Small intestine (tissue), 7 donors: ENCODE measurements at regions not wholly inside any gene's neighbourhood (a gene's known extent, or its start where the extent isn't known, plus 50 kb on each side); places are given as distances from the start of the nearest gene placed in this dataset.

ENCODE experiments used
- DNase-seq, 2 donors: peaks; one replicate each; pipeline versions ENCODE4 v3.0.0 to v3.0.0-alpha.2; 2013
- FAIRE-seq: peaks from 2 replicates; lab custom pipeline; 2012; peaks lifted over from hg19 to GRCh38; lab: Jason Lieb, UNC
- H3K27ac ChIP-seq, 3 donors: one replicate each; pipeline ENCODE4 v1.5.1; 2013; ENCODE audit warnings: low read length in 2 of 3, mild to moderate bottlenecking in 2 of 3, control low read depth in 1 of 3, inconsistent platforms in 1 of 3, low read depth in 1 of 3, moderate library complexity in 1 of 3
- H3K27me3 ChIP-seq, 3 donors: one replicate each; pipeline ENCODE4 v1.6.1; 2013; ENCODE audit warnings: low read length in 3 of 3, inconsistent platforms in 1 of 3; ENCODE audit not compliant: control insufficient read depth in 3 of 3, insufficient read depth in 3 of 3
- H3K36me3 ChIP-seq, 3 donors: one replicate each; pipeline ENCODE4 v1.6.1; 2013; ENCODE audit warnings: low read length in 3 of 3, inconsistent platforms in 1 of 3, low read depth in 1 of 3, mild to moderate bottlenecking in 1 of 3, moderate library complexity in 1 of 3; ENCODE audit not compliant: control insufficient read depth in 3 of 3, insufficient read depth in 2 of 3
- H3K4me1 ChIP-seq, 3 donors: one replicate each; pipeline ENCODE4 v1.6.1; 2013; ENCODE audit warnings: low read length in 2 of 3, inconsistent platforms in 1 of 3, low read depth in 1 of 3, mild to moderate bottlenecking in 1 of 3, moderate library complexity in 1 of 3; ENCODE audit not compliant: control insufficient read depth in 3 of 3, insufficient read depth in 2 of 3
- H3K4me3 ChIP-seq, 3 donors: one replicate each; pipeline ENCODE4 v1.5.1; 2013; ENCODE audit warnings: low read length in 3 of 3, control low read depth in 1 of 3, inconsistent platforms in 1 of 3, low read depth in 1 of 3, mild to moderate bottlenecking in 1 of 3, moderate library complexity in 1 of 3
- H3K9me3 ChIP-seq, 2 donors: one replicate each; pipeline ENCODE4 v1.6.1; 2013; ENCODE audit warnings: low read depth in 1 of 2, low read length in 1 of 2; ENCODE audit not compliant: control insufficient read depth in 2 of 2, insufficient read depth in 1 of 2
- WGBS, 3 donors: extraction: QIAGEN DNeasy Blood & Tissue Kit; methylation state at CpG; one replicate each; pipeline ENCODE4 v1.1.7; 2013; 5-methylcytosine and 5-hydroxymethylcytosine counted together
- donor health status: healthy with polysubstance abuse.
- donor health status: control.
- donor health status: control.
- donor health status: Bipolar disorder and iron deficiency.
- donor health status: healthy.

DNA sequence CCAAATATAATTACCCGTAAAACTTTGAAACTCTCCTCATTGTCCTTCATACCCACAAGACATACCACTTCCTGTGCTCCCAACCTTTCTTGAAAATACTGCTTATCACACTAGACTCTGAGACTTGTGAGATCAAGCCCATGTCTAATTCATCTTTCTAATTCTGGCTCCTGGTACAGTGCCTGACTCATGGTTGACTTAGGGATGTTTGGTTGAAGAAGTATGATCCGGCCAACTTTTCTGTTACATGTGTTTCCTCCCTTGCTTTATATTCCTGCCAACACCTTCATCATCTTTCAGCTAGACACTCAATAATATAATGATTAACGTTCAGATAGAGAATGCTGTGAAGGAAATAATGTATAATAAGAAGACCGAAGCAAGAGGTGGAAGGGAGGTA, 58.2 kb downstream of the MEX3B start:
- no peaks in the 10 kb centered on the region for H3K4me1 ChIP-seq
- H3K27me3 ChIP-seq: no peaks in the 10 kb centered on the region
- H3K36me3 ChIP-seq: no peaks in the 10 kb centered on the region
- H3K9me3 ChIP-seq: peaks cover 0 to 7% of the 10 kb centered on the region in 2 donors
- no peak overlapping the region for H3K4me3 ChIP-seq
- no peak for FAIRE-seq
- DNase-seq: no peak
- H3K27ac ChIP-seq: no peak overlapping the region
- 84 to 87% (median 86%) methylated on average over 4 of the region's 4 CpGs for WGBS, 3 donors

DNA sequence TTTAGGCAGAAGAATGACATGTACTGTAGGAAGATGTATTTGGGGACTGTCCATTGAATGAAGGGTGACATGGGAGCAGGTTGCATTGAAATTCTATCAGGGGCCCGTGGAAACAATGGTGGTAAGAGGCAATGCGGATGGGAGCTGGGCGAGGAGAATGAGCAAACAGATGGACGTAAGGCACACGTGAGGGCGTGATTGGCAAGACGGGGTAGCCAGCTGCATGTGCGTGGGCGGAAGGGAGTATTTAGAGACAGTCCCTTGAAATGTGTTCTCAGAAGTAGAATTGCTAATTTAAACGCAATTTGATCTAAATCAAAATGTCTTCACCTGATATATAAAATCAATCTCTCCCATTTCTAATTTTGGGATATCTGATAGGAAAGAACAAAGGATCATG, 62.3 kb downstream of the MEX3B start:
- no peaks in the 10 kb centered on the region for H3K36me3 ChIP-seq
- FAIRE-seq (no peak), DNase-seq (no peak)
- WGBS, 3 donors: 91 to 93% (median 92%) methylated on average over 10 of the region's 10 CpGs
- no peaks in the 10 kb centered on the region for H3K4me1 ChIP-seq
- no peak overlapping the region for H3K27ac ChIP-seq
- no peak overlapping the region for H3K4me3 ChIP-seq
- no peaks in the 10 kb centered on the region for H3K9me3 ChIP-seq
- no peaks in the 10 kb centered on the region for H3K27me3 ChIP-seq

DNA sequence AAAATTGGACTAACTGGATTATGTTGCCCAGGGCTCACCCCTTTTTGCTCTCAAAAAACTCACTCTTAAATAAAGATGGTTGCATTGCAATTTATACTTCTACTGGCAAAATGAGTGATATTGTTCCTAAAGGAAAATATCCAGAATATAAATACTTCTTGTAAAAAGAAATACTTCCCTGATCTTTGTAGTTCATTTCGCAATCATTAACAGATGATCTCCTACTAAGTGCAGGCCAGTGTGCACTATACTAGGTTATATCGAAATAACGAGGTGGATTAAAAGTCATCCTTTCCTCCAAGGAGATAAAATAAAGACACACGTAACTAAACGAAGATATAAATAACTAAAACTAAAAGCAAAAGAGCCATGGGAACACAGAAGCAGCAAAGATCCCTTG, 63.0 kb downstream of the MEX3B start:
- WGBS, 3 donors: 90 to 94% (median 93%) methylated on average over 5 of the region's 5 CpGs
- Histone ChIP-seq H3K36me3 (no peaks in the 10 kb centered on the region), H3K9me3 (peaks cover 0 to 2% of the 10 kb centered on the region in 2 donors), H3K27me3 (no peaks in the 10 kb centered on the region), H3K27ac (no peak overlapping the region), H3K4me1 (no peaks in the 10 kb centered on the region), H3K4me3 (no peak overlapping the region)
- DNase-seq (no peak), FAIRE-seq (no peak)

DNA sequence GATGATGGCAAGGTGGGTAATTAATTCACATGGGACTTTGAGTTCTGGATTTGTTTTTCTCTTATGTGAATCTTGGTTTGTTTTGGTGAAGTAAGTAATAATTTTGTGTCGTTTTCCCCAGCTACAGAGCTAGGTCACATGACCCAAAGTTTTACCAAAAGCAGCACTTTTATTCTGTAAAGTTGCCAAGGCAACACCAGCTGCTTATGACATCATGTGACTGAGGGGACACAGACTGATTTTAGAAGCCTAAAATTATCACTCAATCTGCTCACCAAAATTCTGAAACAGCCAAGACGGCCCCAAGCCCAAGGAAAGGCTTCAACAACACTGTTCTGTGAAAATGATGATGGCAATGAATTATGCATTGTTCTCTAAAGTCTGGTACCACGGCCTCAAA, 63.9 kb downstream of the MEX3B start:
- FAIRE-seq (no peak), DNase-seq (no peak)
- 38 to 55% (median 45%) methylated on average over 3 of the region's 3 CpGs for WGBS, 3 donors
- Histone ChIP-seq H3K4me1 (no peaks in the 10 kb centered on the region), H3K27ac (no peak overlapping the region), H3K9me3 (peaks cover 0 to 5% of the 10 kb centered on the region in 2 donors), H3K4me3 (no peak overlapping the region), H3K36me3 (no peaks in the 10 kb centered on the region), H3K27me3 (no peaks in the 10 kb centered on the region)

DNA sequence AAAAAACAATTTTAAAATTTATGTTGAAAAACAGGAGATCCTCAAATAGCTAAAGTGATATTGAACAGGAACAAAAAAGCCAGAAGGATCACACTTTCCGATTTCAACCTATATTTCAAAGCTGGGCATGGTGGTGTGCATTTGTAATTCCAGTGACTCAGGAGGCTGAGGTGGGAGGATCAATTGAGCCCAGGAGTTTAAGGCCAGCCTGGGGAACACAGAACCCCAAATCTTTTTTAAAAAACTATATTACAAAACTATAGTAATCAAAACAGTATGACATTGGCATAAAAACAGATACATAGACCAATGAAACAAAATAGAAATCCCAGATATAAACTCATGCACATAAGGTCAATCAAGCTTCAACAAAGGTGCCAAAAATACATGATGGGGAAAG, 68.4 kb downstream of the MEX3B start:
- H3K4me3 ChIP-seq: no peak overlapping the region
- H3K9me3 ChIP-seq: peaks cover 0 to 5% of the 10 kb centered on the region in 2 donors
- no peaks in the 10 kb centered on the region for H3K27me3 ChIP-seq
- H3K36me3 ChIP-seq: no peaks in the 10 kb centered on the region
- WGBS, 3 donors: 88 to 100% (median 94%) methylated on average over 1 of the region's 1 CpG
- H3K4me1 ChIP-seq: no peaks in the 10 kb centered on the region
- no peak overlapping the region for H3K27ac ChIP-seq
- DNase-seq (no peak), FAIRE-seq (no peak)

DNA sequence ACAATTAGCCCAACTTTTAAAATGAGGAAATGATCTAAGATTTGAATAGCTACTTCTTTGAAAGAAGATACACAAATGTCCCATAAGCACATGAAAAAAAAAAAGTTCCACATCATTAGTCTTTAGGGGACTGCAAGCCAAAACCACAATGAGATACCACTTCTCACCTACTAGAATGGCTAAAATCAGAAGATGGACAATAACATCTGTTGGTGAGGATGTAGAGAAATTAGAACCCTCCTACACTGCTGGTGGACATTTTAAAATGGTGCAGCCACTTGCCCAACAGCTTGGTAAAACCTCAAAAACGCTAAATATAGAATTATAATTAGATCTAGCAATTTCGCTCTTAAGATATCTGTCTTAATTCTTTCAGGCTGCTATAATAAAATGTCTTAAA, 77.1 kb downstream of the MEX3B start:
- 81 to 89% (median 89%) methylated on average over 2 of the region's 2 CpGs for WGBS, 3 donors
- no peaks in the 10 kb centered on the region for H3K36me3 ChIP-seq
- no peak for FAIRE-seq

DNA sequence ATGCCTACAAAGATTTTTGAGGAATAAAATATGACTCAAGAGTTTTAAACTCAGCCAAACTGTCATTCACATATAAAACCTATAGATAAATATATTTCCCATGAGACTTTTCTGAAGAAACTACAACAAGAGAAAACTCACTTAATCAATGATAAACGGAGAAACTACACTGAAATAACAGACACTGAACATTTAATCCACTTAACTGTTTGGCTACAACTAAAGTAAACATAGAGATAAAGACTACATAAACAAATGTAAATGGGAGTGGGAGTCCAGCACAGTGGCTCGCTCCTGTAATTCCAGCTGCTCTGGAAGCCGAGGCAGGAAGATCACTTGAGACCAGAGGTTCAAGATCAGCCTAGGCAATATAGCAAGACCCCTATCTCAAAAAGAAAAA, 79.2 kb downstream of the MEX3B start:
- peaks cover 0 to 3% of the 10 kb centered on the region in 2 donors for H3K9me3 ChIP-seq
- no peaks in the 10 kb centered on the region for H3K4me1 ChIP-seq
- H3K27ac ChIP-seq: no peak overlapping the region
- H3K27me3 ChIP-seq: no peaks in the 10 kb centered on the region
- no peak overlapping the region for H3K4me3 ChIP-seq
- WGBS, 3 donors: 50 to 55% (median 53%) methylated on average over 3 of the region's 3 CpGs
- H3K36me3 ChIP-seq: no peaks in the 10 kb centered on the region
- FAIRE-seq: no peak
- DNase-seq: no peak

More for the DNA sequence above, 77.1 kb downstream of the MEX3B start:
- Histone ChIP-seq H3K27me3 (no peaks in the 10 kb centered on the region), H3K4me3 (no peak overlapping the region), H3K27ac (no peak overlapping the region), H3K9me3 (peaks cover 0 to 3% of the 10 kb centered on the region in 2 donors), H3K4me1 (no peaks in the 10 kb centered on the region)
- no peak for DNase-seq

DNA sequence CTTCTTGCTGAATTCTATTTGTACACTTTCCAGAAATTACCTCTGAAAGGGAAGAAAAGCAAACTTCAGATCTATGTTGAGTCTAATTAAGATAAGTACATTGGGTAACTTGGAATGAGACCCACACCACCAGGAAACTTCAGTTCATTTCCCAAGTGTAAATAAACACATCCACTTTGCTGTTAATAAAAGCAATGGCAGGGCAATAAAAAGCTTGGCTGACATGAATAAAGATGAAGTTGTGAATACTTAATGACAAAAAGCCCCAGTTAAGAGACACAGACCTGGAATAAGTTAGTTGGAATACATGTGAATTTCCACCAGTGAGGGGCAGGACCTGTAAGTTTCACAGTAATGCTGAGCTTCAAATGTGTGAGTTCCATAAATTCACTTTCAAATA, 83.3 kb downstream of the MEX3B start:
- DNase-seq (no peak), FAIRE-seq (no peak)
- no peak overlapping the region for H3K27ac ChIP-seq
- no peaks in the 10 kb centered on the region for H3K27me3 ChIP-seq
- no peaks in the 10 kb centered on the region for H3K36me3 ChIP-seq
- H3K4me1 ChIP-seq: no peaks in the 10 kb centered on the region
- peaks cover 0 to 3% of the 10 kb centered on the region in 2 donors for H3K9me3 ChIP-seq
- no peak overlapping the region for H3K4me3 ChIP-seq

DNA sequence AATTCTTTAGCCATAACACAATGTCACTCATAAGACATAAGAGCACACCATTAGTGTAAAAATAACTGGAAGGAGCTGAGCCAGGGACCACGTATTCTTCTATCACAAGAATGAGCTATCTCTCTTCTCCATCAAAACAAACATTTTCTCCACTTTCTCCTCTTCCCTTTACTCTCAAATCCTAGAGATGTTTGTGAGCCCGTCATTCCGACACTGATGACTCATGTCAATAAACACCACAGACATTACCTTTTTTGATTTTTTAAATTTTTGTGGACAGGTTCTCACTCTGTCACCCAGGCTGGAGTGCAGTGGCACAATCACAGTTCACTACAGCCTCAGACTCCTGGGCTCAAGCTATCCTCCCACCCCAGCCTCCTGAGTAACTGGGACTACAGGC, 86.6 kb downstream of the MEX3B start:
- H3K4me1 ChIP-seq: no peaks in the 10 kb centered on the region
- H3K27me3 ChIP-seq: no peaks in the 10 kb centered on the region
- no peaks in the 10 kb centered on the region for H3K9me3 ChIP-seq
- WGBS, 3 donors: 57 to 78% (median 67%) methylated on average over 3 of the region's 3 CpGs
- no peak overlapping the region for H3K4me3 ChIP-seq
- H3K27ac ChIP-seq: no peak overlapping the region
- H3K36me3 ChIP-seq: no peaks in the 10 kb centered on the region
- FAIRE-seq: no peak
- no peak for DNase-seq
